Ovary (tissue), 7 donors: ENCODE measurements at regions not wholly inside any gene's neighbourhood (a gene's known extent, or its start where the extent isn't known, plus 50 kb on each side); places are given as distances from the start of the nearest gene placed in this dataset.
"Not testable (repeated sequence)": the region's sequence is repeated elsewhere in the genome, so short reads cannot be mapped to it uniquely, and the experiment has no call there.

Experiments used
- DNase-seq, 5 donors: peaks; one replicate each; pipeline ENCODE4 v3.0.0-alpha.2; 2019 to 2020
- H3K27ac ChIP-seq, 2 donors: fragments of 200-600 bp; one replicate each; pipeline versions ENCODE4 v1.5.1 to v1.8.0; 2019 to 2022
- H3K27me3 ChIP-seq: fragments of 200-600 bp; one replicate; pipeline ENCODE4 v1.8.0; 2022
- H3K36me3 ChIP-seq: fragments of 200-600 bp; sonication (generic); one replicate; pipeline ENCODE4 v1.5.1; 2019
- H3K4me1 ChIP-seq: one replicate; pipeline ENCODE4 v1.8.1; 2013; ENCODE audit warnings: mild to moderate bottlenecking, moderate library complexity; ENCODE audit not compliant: insufficient read depth
- H3K4me3 ChIP-seq: fragments of 200-600 bp; sonication (generic); one replicate; pipeline ENCODE4 v1.5.1; 2017
- H3K9me3 ChIP-seq, 2 donors: fragments of 200-600 bp in 1 of 2; sonication (generic) in 1 of 2; one replicate each; pipeline versions ENCODE4 v1.5.1 to v1.8.1; 2013 to 2019; ENCODE audit warnings: mild to moderate bottlenecking in 1 of 2, moderate library complexity in 1 of 2
- CTCF ChIP-seq, 3 donors: fragments of 450-650 bp in 2 of 3; fragments of 200-600 bp in 1 of 3; IDR thresholded peaks; one replicate each; pipeline versions ENCODE4 v1.5.1 to v1.8.0; 2016 to 2022; ENCODE audit warnings: antibody characterized with exemption in 3 of 3, mild to moderate bottlenecking in 1 of 3
- EP300 ChIP-seq: sonication (generic); formaldehyde crosslinking; IDR thresholded peaks from one replicate; pipeline ENCODE4 v1.6.1; 2017; ENCODE audit warnings: antibody characterized with exemption
- POLR2A ChIP-seq: fragments of 450-650 bp; IDR thresholded peaks from one replicate; pipeline ENCODE4 v1.6.1; 2017; ENCODE audit warnings: antibody characterized with exemption, mild to moderate bottlenecking, moderate library complexity
- WGBS, 3 donors: extraction: QIAGEN DNeasy Blood & Tissue Kit in 1 of 3; methylation state at CpG; one replicate each; pipeline versions ENCODE4 v1.1.5 to v1.1.7; 2013 to 2017; 5-methylcytosine and 5-hydroxymethylcytosine counted together
- intact Hi-C, 4 donors: fragments of 100-400 bp; cut with DNase I; formaldehyde crosslinking; loops; one replicate each; pipeline versions ENCODE4 v1.11.0 to v1.15.1; 2022 to 2023
- donor health status: DM: no; HTN: no; CAD: no; lungs with moderate emphysema.
- donor health status: DM: no; HTN: no; CAD: no.
- donor health status: Bipolar disorder and iron deficiency.
- donor health status: DM: no; HTN: no; CAD: no.
- donor health status: DM: yes; HTN: yes; CAD: no.

GRCh38 chr6:90885611-90886056, 298.8 kb upstream of the MAP3K7 start:
- H3K9me3 ChIP-seq = no peaks in the 10 kb centered on the region
- no peak for DNase-seq
- H3K4me1 ChIP-seq = no peaks in the 10 kb centered on the region
- H3K36me3 ChIP-seq = no peaks in the 10 kb centered on the region
- no peak overlapping the region for H3K4me3 ChIP-seq
- no peaks in the 10 kb centered on the region for H3K27me3 ChIP-seq
- intact Hi-C loops = no loop called here
- no peak for TF ChIP-seq EP300
- 86 to 93% (median 88%) methylated on average over 10 of the region's 10 CpGs for WGBS, 3 donors
- no peak overlapping the region for H3K27ac ChIP-seq

GRCh38 chr6:90885137-90885536, 298.3 kb upstream of the MAP3K7 start:
- H3K27me3 ChIP-seq, DNase-seq, H3K27ac ChIP-seq, H3K9me3 ChIP-seq, H3K36me3 ChIP-seq, H3K4me3 ChIP-seq, intact Hi-C loops, H3K4me1 ChIP-seq: not testable (repeated sequence)
- 95 to 98% (median 97%) methylated on average over 4 of the region's 4 CpGs for WGBS, 3 donors

DNA sequence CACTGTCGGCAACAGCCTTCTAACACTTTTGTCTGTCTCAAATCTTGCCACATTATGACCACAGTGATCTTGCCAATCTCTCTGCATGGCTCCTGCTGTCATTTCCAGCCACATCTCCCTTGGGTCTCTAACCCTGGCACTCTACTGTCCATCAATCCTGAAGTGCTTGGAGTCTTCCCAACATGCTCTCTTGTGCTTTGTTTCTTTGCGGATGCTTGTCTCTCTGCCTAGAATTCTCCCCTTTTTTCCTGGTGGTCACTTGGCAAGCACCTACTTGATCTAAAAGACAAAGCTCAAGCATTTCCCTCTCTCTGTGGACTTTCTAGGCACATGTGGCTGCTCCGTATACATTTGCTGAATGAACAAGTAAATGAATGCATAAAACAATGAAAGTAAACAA, 290.7 kb upstream of the MAP3K7 start:
- Histone ChIP-seq H3K9me3 (no peaks in the 10 kb centered on the region), H3K27ac (no peak overlapping the region), H3K4me1 (no peaks in the 10 kb centered on the region), H3K27me3 (no peaks in the 10 kb centered on the region), H3K36me3 (no peaks in the 10 kb centered on the region), H3K4me3 (no peak overlapping the region)
- intact Hi-C loops = no loop called here
- WGBS, 3 donors = 88 to 90% (median 89%) methylated on average over 3 of the region's 3 CpGs
- TF ChIP-seq EP300 (no peak), CTCF (IDR thresholded peaks at IDR 0.05) (no peak), POLR2A (no peak)
- no peak for DNase-seq

- no peaks in the 10 kb centered on the region for H3K4me1 ChIP-seq
- no peak for TF ChIP-seq POLR2A
- H3K27ac ChIP-seq = no peak overlapping the region
- WGBS, 3 donors = 41 to 52% (median 51%) methylated on average over 4 of the region's 4 CpGs
- H3K27me3 ChIP-seq = no peaks in the 10 kb centered on the region
- DNase-seq = no peak
- no peak overlapping the region for H3K4me3 ChIP-seq
- H3K9me3 ChIP-seq = no peaks in the 10 kb centered on the region
- H3K36me3 ChIP-seq = no peaks in the 10 kb centered on the region
- intact Hi-C loops = no loop called here
These were observed 288.1 kb upstream of the MAP3K7 start for GRCh38 chr6:90874931-90875330.

- intact Hi-C loops = no loop called here
- no peak overlapping the region for H3K4me3 ChIP-seq
- no peaks in the 10 kb centered on the region for H3K27me3 ChIP-seq
- no peak overlapping the region for H3K27ac ChIP-seq
- TF ChIP-seq POLR2A (no peak), EP300 (no peak), CTCF (IDR thresholded peaks at IDR 0.05) (no peak)
- H3K4me1 ChIP-seq = no peaks in the 10 kb centered on the region
- no peak for DNase-seq
- no peaks in the 10 kb centered on the region for H3K36me3 ChIP-seq
- no peaks in the 10 kb centered on the region for H3K9me3 ChIP-seq
- 29 to 60% (median 56%) methylated on average over 8 of the region's 8 CpGs for WGBS, 3 donors
These were observed 286.1 kb upstream of the MAP3K7 start for GRCh38 chr6:90872981-90873380.

DNA sequence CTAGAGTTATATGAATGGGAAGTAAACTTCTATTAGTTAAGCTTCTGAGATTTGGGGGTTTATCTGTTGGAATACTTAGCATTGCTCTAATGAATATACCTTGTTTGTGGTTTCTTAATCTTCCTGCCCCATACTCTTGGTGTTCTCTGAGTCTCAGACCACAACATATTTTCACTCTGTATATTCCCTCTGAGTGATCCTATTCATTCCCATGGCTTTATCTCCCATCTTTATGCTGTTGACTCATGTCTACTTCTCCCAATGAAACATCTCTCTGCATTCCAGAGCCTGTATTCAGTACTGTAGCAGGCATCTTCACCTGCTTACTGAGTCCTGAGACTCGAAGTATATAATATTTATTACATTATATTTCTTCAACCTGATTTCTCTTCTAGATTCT, 283.7 kb upstream of the MAP3K7 start:
- DNase-seq = no peak
- H3K4me1 ChIP-seq = no peaks in the 10 kb centered on the region
- H3K27me3 ChIP-seq = no peaks in the 10 kb centered on the region
- TF ChIP-seq POLR2A (no peak), EP300 (no peak), CTCF (IDR thresholded peaks at IDR 0.05) (no peak)
- H3K27ac ChIP-seq = no peak overlapping the region
- no peaks in the 10 kb centered on the region for H3K9me3 ChIP-seq
- H3K36me3 ChIP-seq = no peaks in the 10 kb centered on the region
- no peak overlapping the region for H3K4me3 ChIP-seq
- 78 to 83% (median 81%) methylated on average over 1 of the region's 1 CpG for WGBS, 3 donors
- intact Hi-C loops = no loop called here
